ENCODE measurements at regions not wholly inside any gene's neighbourhood (a gene's known extent, or its start where the extent isn't known, plus 50 kb on each side); places are given as distances from the start of the nearest gene placed in this dataset.

DNA sequence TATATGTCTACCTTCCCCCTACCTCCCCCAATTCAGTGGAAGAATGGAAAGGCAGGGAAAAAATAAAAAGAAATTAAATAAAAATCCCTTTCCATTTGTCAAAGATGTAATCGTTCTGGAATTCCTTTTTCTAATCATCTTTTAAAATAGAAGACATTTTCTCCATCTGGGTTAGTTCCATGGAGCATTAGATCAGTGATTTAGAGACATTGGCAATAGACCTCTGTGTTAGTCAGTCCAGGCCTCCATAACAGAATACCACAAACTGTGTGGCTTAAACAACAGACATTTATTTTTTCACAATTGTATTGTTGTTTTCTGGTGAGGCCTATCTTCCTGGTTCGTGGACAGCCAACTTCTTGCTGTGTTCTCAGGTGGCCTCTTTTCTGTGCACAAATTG, 516.6 kb upstream of the DAB2 start:
- Histone ChIP-seq H3K27me3 (ENCODE audit: insufficient read depth, low read length) (no peaks in the 10 kb centered on the region), H4K8ac (replicated peaks; ENCODE audit: insufficient read length, low read depth, low read length) (no peak overlapping the region), H3K9ac (ENCODE audit: extremely low read depth, insufficient read length, low read length) (no peak overlapping the region), H3K79me2 (ENCODE audit: insufficient read depth, low read length) (no peaks in the 10 kb centered on the region), H2BK20ac (ENCODE audit: low read depth, low read length, poor library complexity, severe bottlenecking) (no peak overlapping the region), H4K5ac (ENCODE audit: insufficient read length, low read depth, low read length) (no peak overlapping the region), H2AK5ac (ENCODE audit: insufficient read length, low read length) (no peak overlapping the region), H3K14ac (ENCODE audit: insufficient read depth, low read length) (no peak overlapping the region), H2BK120ac (ENCODE audit: low read depth, low read length, poor library complexity, severe bottlenecking) (no peak overlapping the region), H2BK12ac (ENCODE audit: insufficient read length, low read depth, low read length) (no peak overlapping the region), H3K79me1 (ENCODE audit: insufficient read depth, low read depth, low read length, poor library complexity, severe bottlenecking) (no peaks in the 10 kb centered on the region), H3K4me1 (ENCODE audit: insufficient read depth, low read length) (no peaks in the 10 kb centered on the region), H2BK15ac (ENCODE audit: low read depth, low read length) (no peak overlapping the region), H3K23me2 (ENCODE audit: insufficient read length, low read depth, low read length, poor library complexity, severe bottlenecking) (no peaks in the 10 kb centered on the region), H3K18ac (ENCODE audit: insufficient read length, low read depth, low read length) (no peak overlapping the region), H3K23ac (ENCODE audit: insufficient read length, low read depth, low read length) (no peak overlapping the region), H3K9me3 (ENCODE audit: control insufficient read depth, low read depth, low read length) (no peaks in the 10 kb centered on the region), H2AFZ (ENCODE audit: low read length) (no peak overlapping the region), H3K56ac (ENCODE audit: insufficient read length, low read depth, low read length) (no peak overlapping the region), H3K4me2 (ENCODE audit: insufficient read depth, insufficient read length, low read length) (no peak overlapping the region), H4K20me1 (ENCODE audit: control insufficient read depth, insufficient read depth, insufficient read length) (no peaks in the 10 kb centered on the region), H3T11ph (ENCODE audit: low read length) (no peak overlapping the region), H2BK5ac (ENCODE audit: insufficient read length, low read length) (no peak overlapping the region), H3K27ac (ENCODE audit: insufficient read length, low read depth, low read length) (no peak overlapping the region), H4K91ac (ENCODE audit: insufficient read length, low read depth, low read length) (no peak overlapping the region), H3K4ac (ENCODE audit: low read depth, low read length) (no peak overlapping the region)
- TF ChIP-seq, protein P1, sequence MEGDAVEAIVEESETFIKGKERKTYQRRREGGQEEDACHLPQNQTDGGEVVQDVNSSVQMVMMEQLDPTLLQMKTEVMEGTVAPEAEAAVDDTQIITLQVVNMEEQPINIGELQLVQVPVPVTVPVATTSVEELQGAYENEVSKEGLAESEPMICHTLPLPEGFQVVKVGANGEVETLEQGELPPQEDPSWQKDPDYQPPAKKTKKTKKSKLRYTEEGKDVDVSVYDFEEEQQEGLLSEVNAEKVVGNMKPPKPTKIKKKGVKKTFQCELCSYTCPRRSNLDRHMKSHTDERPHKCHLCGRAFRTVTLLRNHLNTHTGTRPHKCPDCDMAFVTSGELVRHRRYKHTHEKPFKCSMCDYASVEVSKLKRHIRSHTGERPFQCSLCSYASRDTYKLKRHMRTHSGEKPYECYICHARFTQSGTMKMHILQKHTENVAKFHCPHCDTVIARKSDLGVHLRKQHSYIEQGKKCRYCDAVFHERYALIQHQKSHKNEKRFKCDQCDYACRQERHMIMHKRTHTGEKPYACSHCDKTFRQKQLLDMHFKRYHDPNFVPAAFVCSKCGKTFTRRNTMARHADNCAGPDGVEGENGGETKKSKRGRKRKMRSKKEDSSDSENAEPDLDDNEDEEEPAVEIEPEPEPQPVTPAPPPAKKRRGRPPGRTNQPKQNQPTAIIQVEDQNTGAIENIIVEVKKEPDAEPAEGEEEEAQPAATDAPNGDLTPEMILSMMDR (conservative IDR thresholded peaks at IDR 0.05) = no peak
- no peaks in the 10 kb centered on the region for H3K4me1 Mint-ChIP-seq
- no peak overlapping the region for H3K4me3 Mint-ChIP-seq
- WGBS (ENCODE audit: extremely low coverage, insufficient read length, low lambda C conversion rate) = no CpG with 5 or more reads among the region's 2 CpGs
- H3K27me3 Mint-ChIP-seq (ENCODE audit: low read depth) = no peaks in the 10 kb centered on the region; the same call in 1 of the 2 replicates
- no peak for DNase-seq
- no peaks in the 10 kb centered on the region for H3K36me3 Mint-ChIP-seq (ENCODE audit: insufficient read depth in 1 of 3, low read depth in 3 of 3)
- no peaks in the 10 kb centered on the region for H3K9me3 Mint-ChIP-seq
- no peak overlapping the region for H3K27ac Mint-ChIP-seq

Data from H9 (cell line).